Adrenal gland (tissue), 5 donors: ENCODE measurements at regions not wholly inside any gene's neighbourhood (a gene's known extent, or its start where the extent isn't known, plus 50 kb on each side); places are given as distances from the start of the nearest gene placed in this dataset.

Experiments
- CTCF ChIP-seq, 6 experiments: fragments of 450-650 bp in 4 of 6; fragments of 200-600 bp in 2 of 6; sonication (generic) in 1 of 6; IDR thresholded peaks; 1 replicate in 5 of 6; 2 replicates in 1 of 6; pipeline versions ENCODE4 v1.5.1 to v1.8.0; 2016 to 2021; ENCODE audit warnings: antibody characterized with exemption in 6 of 6, mild to moderate bottlenecking in 2 of 6, moderate library complexity in 1 of 6
- POLR2A ChIP-seq, 2 donors: fragments of 450-650 bp; IDR thresholded peaks; one replicate each; pipeline ENCODE4 v1.6.1; 2017; ENCODE audit warnings: antibody characterized with exemption in 2 of 2, mild to moderate bottlenecking in 2 of 2, moderate library complexity in 1 of 2
- donor health status: DM: no; HTN: no; CAD: no.

- TF ChIP-seq POLR2A (IDR thresholded peaks at IDR 0.05) (no peak), CTCF (IDR thresholded peaks at IDR 0.05) (no peak)
Observed at GRCh38 chr13:21767032-21767431, 96.2 kb downstream of the FGF9 start.
